GM23338 (cell line): ENCODE measurements at regions not wholly inside any gene's neighbourhood (a gene's known extent, or its start where the extent isn't known, plus 50 kb on each side); places are given as distances from the start of the nearest gene placed in this dataset.

Experiments used
- ATAC-seq: fragments of 200-7000 bp; cut with Tn5 transposase; 3 replicates; pipeline ENCODE4 v1.9.1; 2020
- DNase-seq: peaks from one replicate; pipeline ENCODE4 v3.0.0-alpha.2; 2015; ENCODE audit warnings: low spot score
- H2AFZ ChIP-seq: fragments of 200-600 bp; sonication (generic); 2 replicates; pipeline ENCODE4 v1.8.0; 2016; ENCODE audit warnings: antibody characterized with exemption, mild to moderate bottlenecking, moderate library complexity
- H3F3A ChIP-seq: fragments of 200-600 bp; sonication (generic); replicated peaks from 2 replicates; pipeline ENCODE4 v1.8.0; 2017; ENCODE audit warnings: antibody characterized with exemption, mixed run types, low read depth
- H3K27ac ChIP-seq: fragments of 200-600 bp; sonication (generic); 2 replicates; pipeline ENCODE4 v1.6.1; 2016; ENCODE audit warnings: low read depth
- H3K27me3 ChIP-seq: fragments of 200-600 bp; sonication (generic); 2 replicates; pipeline ENCODE4 v1.8.0; 2016; ENCODE audit warnings: mild to moderate bottlenecking, mixed run types, moderate library complexity; ENCODE audit not compliant: insufficient read depth
- H3K36me3 ChIP-seq: fragments of 200-600 bp; sonication (generic); 2 replicates; pipeline ENCODE4 v1.8.0; 2016; ENCODE audit warnings: mild to moderate bottlenecking; ENCODE audit not compliant: insufficient read depth
- H3K4me1 ChIP-seq: fragments of 200-600 bp; sonication (generic); 2 replicates; pipeline ENCODE4 v1.8.0; 2016; ENCODE audit warnings: mild to moderate bottlenecking, moderate library complexity; ENCODE audit not compliant: insufficient read depth
- H3K4me2 ChIP-seq: fragments of 200-600 bp; sonication (generic); 2 replicates; pipeline ENCODE4 v1.7.1; 2017; ENCODE audit warnings: mixed run types
- H3K4me3 ChIP-seq: fragments of 200-600 bp; sonication (generic); 2 replicates; pipeline ENCODE4 v1.6.1; 2016; ENCODE audit warnings: mixed run types
- H3K79me2 ChIP-seq: fragments of 200-600 bp; sonication (generic); replicated peaks from 2 replicates; pipeline ENCODE4 v1.8.0; 2017; ENCODE audit warnings: mild to moderate bottlenecking; ENCODE audit not compliant: insufficient read depth
- H3K9me2 ChIP-seq: fragments of 200-600 bp; sonication (generic); 2 replicates; pipeline ENCODE4 v1.8.0; 2017; ENCODE audit not compliant: insufficient read depth
- H4K20me1 ChIP-seq: fragments of 200-600 bp; sonication (generic); replicated peaks from 2 replicates; pipeline ENCODE4 v1.8.0; 2017; ENCODE audit warnings: mild to moderate bottlenecking; ENCODE audit not compliant: insufficient read depth
- H3K27ac Mint-ChIP-seq: 2 replicates; pipeline ENCODE4 v1.8.0; 2020; ENCODE audit warnings: inconsistent platforms, mild to moderate bottlenecking, moderate library complexity, mixed read lengths
- H3K27me3 Mint-ChIP-seq: 3 replicates; pipeline ENCODE4 v1.8.0; 2022; ENCODE audit warnings: low read depth, mild to moderate bottlenecking, moderate library complexity, mixed read lengths, inconsistent platforms; ENCODE audit not compliant: insufficient read depth, poor library complexity
- H3K36me3 Mint-ChIP-seq: 3 replicates; pipeline ENCODE4 v1.8.0; 2021; ENCODE audit warnings: low read depth, mild to moderate bottlenecking, inconsistent platforms, moderate library complexity, mixed read lengths
- H3K4me1 Mint-ChIP-seq: 3 replicates; pipeline ENCODE4 v1.8.0; 2020; ENCODE audit warnings: mild to moderate bottlenecking, inconsistent platforms, mixed read lengths
- H3K4me3 Mint-ChIP-seq: 3 replicates; pipeline ENCODE4 v1.8.0; 2021; ENCODE audit warnings: moderate library complexity, mild to moderate bottlenecking, inconsistent platforms, mixed read lengths
- H3K9me3 Mint-ChIP-seq: 3 replicates; pipeline ENCODE4 v1.8.0; 2020; ENCODE audit warnings: moderate library complexity, mild to moderate bottlenecking, inconsistent platforms, mixed read lengths
- EZH2 ChIP-seq: fragments of 200-600 bp; sonication (generic); IDR thresholded peaks from one replicate; pipeline ENCODE4 v1.8.0; 2017; ENCODE audit warnings: antibody characterized with exemption, mild to moderate bottlenecking, low read depth; ENCODE audit not compliant: unreplicated experiment
- POLR2AphosphoS5 ChIP-seq: IDR thresholded peaks from 2 replicates; pipeline ENCODE4 v1.6.1; 2016; ENCODE audit warnings: antibody characterized with exemption, low read depth
- ZNF114 ChIP-seq: fragments of 250-450 bp; sonication (Bioruptor Pico); IDR thresholded peaks from 2 replicates; pipeline ENCODE4 v1.5.0; 2020; ENCODE audit warnings: mild to moderate bottlenecking, moderate library complexity
- TF ChIP-seq, protein P1 (sequence below): fragments of 250-450 bp; sonication (Bioruptor Pico); IDR thresholded peaks from 2 replicates; pipeline ENCODE4 v1.5.0; 2020; ENCODE audit warnings: mild to moderate bottlenecking, moderate library complexity
- TF ChIP-seq, protein P2 (sequence below): IDR thresholded peaks from one replicate; pipeline ENCODE4 v1.6.1; 2018; ENCODE audit warnings: antibody characterized with exemption; ENCODE audit not compliant: unreplicated experiment

DNA sequence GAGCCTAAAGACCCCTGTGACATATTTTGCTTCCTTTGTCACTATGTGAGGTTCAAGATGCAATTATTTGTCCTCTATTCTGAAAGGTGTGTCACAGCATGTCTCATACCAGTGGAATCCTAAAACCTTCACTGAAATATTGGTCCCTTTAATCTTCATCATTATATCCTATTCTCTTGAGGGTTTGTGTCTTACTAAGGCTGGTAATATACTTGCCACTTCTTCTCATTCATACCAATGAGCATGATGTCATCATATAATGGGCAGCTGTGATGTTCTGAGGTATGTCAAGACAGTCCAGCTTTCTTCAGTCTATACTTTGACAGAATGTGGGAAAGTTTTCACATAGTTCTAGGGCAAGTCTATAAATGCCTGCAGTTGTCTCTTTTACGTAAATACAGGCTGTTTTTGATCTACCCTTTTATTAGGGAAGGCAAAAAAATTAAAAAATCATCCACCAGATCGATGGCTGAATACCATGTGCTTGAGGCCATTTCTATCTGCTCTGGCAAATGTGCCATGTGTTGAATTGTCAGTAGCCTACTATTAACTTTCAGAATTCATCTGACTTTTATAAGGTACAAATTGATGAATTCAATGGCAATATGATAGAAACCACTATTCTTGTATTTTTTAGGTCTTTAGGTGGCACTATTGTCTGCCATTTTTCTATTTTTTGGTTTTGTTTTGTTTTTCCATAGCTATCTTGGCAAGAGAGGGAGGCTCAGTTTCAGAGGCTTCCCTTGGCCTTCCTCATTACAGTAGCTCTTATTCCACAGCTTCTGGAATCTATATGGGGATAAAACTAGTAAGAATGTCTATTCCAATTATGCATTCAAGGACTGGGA lies 209.0 kb downstream of the PPARGC1A start (continued):
- TF ChIP-seq, protein P1, sequence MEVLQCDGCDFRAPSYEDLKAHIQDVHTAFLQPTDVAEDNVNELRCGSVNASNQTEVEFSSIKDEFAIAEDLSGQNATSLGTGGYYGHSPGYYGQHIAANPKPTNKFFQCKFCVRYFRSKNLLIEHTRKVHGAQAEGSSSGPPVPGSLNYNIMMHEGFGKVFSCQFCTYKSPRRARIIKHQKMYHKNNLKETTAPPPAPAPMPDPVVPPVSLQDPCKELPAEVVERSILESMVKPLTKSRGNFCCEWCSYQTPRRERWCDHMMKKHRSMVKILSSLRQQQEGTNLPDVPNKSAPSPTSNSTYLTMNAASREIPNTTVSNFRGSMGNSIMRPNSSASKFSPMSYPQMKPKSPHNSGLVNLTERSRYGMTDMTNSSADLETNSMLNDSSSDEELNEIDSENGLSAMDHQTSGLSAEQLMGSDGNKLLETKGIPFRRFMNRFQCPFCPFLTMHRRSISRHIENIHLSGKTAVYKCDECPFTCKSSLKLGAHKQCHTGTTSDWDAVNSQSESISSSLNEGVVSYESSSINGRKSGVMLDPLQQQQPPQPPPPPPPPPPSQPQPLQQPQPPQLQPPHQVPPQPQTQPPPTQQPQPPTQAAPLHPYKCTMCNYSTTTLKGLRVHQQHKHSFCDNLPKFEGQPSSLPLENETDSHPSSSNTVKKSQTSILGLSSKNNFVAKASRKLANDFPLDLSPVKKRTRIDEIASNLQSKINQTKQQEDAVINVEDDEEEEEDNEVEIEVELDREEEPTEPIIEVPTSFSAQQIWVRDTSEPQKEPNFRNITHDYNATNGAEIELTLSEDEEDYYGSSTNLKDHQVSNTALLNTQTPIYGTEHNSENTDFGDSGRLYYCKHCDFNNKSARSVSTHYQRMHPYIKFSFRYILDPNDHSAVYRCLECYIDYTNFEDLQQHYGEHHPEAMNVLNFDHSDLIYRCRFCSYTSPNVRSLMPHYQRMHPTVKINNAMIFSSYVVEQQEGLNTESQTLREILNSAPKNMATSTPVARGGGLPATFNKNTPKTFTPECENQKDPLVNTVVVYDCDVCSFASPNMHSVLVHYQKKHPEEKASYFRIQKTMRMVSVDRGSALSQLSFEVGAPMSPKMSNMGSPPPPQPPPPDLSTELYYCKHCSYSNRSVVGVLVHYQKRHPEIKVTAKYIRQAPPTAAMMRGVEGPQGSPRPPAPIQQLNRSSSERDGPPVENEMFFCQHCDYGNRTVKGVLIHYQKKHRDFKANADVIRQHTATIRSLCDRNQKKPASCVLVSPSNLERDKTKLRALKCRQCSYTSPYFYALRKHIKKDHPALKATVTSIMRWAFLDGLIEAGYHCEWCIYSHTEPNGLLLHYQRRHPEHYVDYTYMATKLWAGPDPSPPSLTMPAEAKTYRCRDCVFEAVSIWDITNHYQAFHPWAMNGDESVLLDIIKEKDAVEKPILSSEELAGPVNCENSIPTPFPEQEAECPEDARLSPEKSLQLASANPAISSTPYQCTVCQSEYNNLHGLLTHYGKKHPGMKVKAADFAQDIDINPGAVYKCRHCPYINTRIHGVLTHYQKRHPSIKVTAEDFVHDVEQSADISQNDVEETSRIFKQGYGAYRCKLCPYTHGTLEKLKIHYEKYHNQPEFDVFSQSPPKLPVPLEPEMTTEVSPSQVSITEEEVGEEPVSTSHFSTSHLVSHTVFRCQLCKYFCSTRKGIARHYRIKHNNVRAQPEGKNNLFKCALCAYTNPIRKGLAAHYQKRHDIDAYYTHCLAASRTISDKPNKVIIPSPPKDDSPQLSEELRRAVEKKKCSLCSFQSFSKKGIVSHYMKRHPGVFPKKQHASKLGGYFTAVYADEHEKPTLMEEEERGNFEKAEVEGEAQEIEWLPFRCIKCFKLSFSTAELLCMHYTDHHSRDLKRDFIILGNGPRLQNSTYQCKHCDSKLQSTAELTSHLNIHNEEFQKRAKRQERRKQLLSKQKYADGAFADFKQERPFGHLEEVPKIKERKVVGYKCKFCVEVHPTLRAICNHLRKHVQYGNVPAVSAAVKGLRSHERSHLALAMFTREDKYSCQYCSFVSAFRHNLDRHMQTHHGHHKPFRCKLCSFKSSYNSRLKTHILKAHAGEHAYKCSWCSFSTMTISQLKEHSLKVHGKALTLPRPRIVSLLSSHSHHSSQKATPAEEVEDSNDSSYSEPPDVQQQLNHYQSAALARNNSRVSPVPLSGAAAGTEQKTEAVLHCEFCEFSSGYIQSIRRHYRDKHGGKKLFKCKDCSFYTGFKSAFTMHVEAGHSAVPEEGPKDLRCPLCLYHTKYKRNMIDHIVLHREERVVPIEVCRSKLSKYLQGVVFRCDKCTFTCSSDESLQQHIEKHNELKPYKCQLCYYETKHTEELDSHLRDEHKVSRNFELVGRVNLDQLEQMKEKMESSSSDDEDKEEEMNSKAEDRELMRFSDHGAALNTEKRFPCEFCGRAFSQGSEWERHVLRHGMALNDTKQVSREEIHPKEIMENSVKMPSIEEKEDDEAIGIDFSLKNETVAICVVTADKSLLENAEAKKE (CRISPR knock-in tag) = no peak

DNA sequence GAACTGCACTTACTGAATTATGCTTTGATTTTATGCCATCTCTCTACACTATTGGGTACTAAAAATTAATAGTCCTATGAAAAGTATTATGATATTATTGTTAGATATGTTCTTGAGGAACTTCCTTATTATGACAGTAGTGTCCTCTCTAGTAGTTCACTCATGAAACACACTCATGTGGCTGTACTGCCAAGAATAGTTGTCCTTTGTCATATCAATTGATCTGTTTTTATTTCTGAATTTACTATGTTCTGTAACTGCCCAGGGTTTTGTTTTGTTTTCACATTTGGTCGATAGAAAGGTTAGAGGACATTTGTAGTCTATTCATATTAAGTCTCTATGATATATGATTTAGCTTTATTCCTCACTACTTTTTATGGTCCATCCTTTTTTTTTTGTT lies 215.2 kb downstream of the PPARGC1A start:
- H3F3A ChIP-seq = no peaks in the 10 kb centered on the region
- Mint-ChIP-seq H3K4me1 (no peaks in the 10 kb centered on the region), H3K27ac (no peak overlapping the region), H3K9me3 (no peaks in the 10 kb centered on the region), H3K27me3 (no peaks in the 10 kb centered on the region), H3K36me3 (no peaks in the 10 kb centered on the region; the same call in 2 of the 3 replicates), H3K4me3 (no peak overlapping the region)
- no peak overlapping the region for H2AFZ ChIP-seq
- H3K4me1 ChIP-seq = no peaks in the 10 kb centered on the region
- no peaks in the 10 kb centered on the region for H3K79me2 ChIP-seq
- no peaks in the 10 kb centered on the region for H4K20me1 ChIP-seq
- H3K27ac ChIP-seq = no peak overlapping the region
- no peak overlapping the region for H3K4me2 ChIP-seq
- ATAC-seq (no peak), DNase-seq (no peak)
- H3K4me3 ChIP-seq = no peak overlapping the region
- no peaks in the 10 kb centered on the region for H3K27me3 ChIP-seq
- no peaks in the 10 kb centered on the region for H3K9me2 ChIP-seq
- H3K36me3 ChIP-seq = 0 out of 2 replicates have a peak, but pooled peaks cover 3% of the 10 kb centered on the region
- no peak for TF ChIP-seq POLR2AphosphoS5
- TF ChIP-seq EZH2 = no peak
- no peak for TF ChIP-seq ZNF114 (CRISPR knock-in tag)
- TF ChIP-seq, protein P2, sequence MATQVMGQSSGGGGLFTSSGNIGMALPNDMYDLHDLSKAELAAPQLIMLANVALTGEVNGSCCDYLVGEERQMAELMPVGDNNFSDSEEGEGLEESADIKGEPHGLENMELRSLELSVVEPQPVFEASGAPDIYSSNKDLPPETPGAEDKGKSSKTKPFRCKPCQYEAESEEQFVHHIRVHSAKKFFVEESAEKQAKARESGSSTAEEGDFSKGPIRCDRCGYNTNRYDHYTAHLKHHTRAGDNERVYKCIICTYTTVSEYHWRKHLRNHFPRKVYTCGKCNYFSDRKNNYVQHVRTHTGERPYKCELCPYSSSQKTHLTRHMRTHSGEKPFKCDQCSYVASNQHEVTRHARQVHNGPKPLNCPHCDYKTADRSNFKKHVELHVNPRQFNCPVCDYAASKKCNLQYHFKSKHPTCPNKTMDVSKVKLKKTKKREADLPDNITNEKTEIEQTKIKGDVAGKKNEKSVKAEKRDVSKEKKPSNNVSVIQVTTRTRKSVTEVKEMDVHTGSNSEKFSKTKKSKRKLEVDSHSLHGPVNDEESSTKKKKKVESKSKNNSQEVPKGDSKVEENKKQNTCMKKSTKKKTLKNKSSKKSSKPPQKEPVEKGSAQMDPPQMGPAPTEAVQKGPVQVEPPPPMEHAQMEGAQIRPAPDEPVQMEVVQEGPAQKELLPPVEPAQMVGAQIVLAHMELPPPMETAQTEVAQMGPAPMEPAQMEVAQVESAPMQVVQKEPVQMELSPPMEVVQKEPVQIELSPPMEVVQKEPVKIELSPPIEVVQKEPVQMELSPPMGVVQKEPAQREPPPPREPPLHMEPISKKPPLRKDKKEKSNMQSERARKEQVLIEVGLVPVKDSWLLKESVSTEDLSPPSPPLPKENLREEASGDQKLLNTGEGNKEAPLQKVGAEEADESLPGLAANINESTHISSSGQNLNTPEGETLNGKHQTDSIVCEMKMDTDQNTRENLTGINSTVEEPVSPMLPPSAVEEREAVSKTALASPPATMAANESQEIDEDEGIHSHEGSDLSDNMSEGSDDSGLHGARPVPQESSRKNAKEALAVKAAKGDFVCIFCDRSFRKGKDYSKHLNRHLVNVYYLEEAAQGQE = no peak
